ENCODE measurements at regions not wholly inside any gene's neighbourhood (a gene's known extent, or its start where the extent isn't known, plus 50 kb on each side); places are given as distances from the start of the nearest gene placed in this dataset.

DNA sequence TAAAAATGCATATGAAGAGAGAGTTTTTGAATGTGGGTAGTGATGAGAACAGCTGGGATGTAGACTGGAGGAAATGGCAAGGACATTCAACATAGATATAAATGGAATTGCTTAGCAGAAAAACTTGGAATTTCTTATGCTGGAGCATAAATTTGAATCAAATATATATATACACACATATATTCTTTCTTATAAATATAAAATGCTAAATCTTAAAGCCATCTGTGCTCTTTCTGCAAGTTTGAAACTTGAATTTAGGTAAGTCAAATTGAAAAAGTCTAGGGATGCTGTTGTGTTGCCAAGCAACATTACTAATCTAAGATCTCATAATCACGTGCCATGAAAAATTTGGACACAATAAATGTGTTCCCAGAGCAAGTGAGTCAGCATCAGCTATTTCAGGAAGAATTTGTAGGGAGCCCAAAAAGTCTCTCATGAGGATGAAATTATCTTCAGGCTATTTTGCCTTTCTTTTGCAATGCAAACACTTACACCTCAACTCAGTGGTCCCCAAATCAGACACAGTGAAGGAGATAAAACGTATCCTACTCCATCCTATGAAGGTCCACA lies 58.4 kb upstream of the ALDH1A1 start:
- DNase-seq: no peak

DNA sequence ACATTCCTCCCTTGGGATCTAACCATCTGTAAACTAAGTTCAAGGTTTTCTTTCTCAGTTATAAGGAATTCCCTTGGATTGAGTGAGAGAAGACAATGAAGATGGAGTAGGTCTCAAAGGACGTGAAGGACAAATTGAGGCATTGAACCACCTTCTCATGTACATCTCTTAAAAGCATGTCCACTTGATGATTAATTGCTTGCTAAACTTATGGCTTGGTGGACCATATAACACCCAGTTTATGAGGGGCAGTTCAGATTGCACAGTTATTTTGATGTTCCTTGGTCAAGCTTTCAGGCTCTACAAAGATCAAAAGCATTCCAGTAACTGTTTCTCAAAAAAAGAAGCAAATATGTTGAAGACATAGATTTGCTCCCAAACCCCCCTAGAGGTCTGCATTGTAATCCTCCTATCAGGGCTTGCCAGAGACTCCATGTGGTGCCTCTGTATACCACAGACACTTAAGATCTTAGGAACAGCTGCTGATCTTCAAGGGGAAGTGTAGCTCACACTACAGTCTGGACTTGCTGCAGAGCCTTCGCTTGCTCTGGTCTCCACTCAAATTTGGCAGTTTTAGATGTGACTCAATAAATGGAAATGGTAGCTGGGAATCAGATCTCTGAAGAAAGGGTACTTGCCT lies 56.9 kb upstream of the ALDH1A1 start:
- no peak for DNase-seq

GRCh38 chr9:73007966-73008672 lies 55.3 kb upstream of the ALDH1A1 start:
- no peak for DNase-seq

DNA sequence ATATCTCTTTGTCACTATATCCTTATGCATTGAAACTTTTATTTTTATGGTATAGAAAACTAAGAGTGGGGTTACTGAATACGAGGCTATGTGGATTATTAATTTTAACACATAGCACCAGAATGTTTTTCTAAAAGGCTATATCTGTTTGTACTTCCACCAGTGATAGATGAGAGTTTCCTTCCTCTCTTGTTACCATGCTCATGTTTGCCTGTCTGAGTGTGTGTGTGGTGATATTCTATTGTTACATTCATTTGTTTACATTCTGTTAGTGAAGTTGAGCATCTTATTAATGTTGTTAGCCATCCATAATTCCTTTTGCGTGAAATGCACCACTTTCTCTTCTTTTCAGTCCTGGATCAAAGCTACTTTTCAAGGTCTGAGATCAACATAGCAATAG lies 54.1 kb upstream of the ALDH1A1 start:
- no peak for DNase-seq

Measured in activated CD4-positive, alpha-beta T cell treated with anti-CD3 and anti-CD28 coated beads for 4 hours (primary cell).